ENCODE measurements at regions not wholly inside any gene's neighbourhood (a gene's known extent, or its start where the extent isn't known, plus 50 kb on each side); places are given as distances from the start of the nearest gene placed in this dataset.

DNA sequence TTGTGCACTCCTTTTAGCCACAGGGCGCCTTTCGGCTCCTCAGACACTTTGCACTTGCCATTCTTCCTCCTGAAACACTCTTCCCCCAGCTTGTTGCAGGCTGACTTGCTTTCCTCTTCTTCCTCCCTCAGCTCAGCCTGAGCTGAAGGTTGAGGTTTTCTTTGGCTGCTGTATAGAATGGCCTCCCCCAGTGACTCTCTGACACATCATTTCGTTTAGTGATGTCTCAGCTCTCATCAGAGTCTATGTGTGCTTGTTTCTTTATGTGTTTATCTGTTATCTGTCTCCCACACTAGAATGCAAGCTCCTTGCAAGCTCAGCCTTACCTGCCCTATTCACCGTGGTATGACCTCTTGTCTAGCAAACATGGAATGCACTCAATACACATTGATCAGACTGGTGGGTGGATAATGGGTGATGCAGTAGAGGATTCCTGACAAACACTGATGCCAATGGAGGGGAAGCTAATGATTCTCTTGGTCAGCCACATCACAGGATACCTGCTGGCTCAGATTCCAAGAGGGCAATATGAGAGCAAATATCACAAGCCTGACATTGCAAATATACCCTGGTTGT is 112.9 kb upstream of the STC2 start:
- POLR2A ChIA-PET = no interaction called here
- CTCF ChIA-PET = no interaction called here

DNA sequence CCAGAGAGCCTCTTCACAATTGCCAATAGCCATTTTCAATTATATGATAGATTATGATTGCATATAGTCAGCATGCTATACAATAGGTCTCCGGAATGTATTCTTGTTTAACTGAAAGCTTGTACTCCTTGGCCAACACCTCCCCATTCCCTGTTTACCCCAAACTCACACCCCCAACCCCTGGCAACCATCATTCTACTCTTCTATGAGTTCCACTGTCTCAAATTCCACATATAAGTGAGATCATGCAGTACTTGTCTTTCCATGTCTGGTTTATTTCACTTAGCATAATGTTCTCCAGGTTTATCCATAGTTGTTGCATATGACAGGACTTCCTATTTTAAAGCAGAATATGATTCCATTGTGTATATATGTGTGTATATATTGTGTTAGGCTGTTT is 110.7 kb upstream of the STC2 start:
- CTCF ChIA-PET = no interaction called here

DNA sequence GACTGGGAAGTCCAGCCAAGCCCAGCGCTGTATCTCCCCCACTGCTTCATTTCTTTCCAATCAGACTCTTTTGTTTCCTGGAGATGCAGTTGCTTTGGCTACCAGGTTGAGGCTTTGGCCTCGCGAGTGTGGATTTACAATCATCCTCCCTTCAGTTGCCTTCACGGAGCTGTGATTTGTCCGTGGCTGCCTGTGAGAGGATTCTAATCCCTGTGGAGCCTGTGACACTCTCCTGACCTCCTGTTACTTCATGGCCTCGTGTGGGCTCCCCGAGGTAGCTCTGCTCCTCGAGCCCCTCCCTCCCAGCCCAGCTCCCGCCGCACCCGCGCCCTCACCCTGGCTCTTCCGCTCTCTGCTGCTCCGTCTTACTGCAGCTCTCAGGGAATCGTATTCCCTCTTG is 107.2 kb upstream of the STC2 start:
- ChIA-PET POLR2A (no interaction called here), CTCF (no interaction called here)

More for the DNA sequence above, 110.7 kb upstream of the STC2 start:
- POLR2A ChIA-PET = no interaction called here

DNA sequence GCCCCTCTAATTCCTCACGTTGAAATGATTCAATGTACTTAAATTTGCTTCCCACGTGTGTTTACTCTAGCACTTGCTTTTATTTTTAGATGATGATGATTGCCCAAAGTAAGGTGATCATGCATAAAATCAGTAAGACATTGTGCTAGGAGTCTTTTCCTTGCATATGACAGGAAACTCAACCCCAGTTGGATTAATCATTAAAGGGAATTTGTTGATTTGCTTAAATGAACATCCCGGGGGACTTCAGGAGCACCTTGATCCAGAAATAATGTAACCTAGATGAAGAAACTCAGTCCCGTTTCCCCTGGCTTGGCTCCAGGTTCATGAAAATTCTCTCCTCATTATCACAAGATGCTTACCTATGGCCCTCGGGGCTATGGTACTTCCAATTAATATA is 106.1 kb upstream of the STC2 start:
- CTCF ChIA-PET = no interaction called here
- POLR2A ChIA-PET = no interaction called here

DNA sequence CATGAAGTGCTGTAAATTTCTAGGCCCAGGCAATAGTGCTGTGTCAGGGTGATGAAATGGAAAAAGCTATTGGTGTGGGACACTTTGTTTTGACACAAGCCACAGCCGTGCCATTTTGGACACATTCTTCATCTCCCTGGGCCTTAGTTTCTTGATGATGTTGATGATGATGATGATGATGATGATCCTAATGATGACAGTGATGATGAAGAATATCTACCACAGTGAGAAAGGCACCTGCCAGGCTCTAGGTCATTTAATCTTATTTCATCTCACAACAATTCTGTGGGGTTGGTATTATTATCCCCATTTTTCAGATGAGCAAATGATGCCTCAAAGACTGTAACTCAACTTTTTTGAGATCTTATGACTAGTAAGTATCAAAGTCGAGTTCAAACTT is 102.2 kb upstream of the STC2 start:
- CTCF ChIA-PET = no interaction called here
- POLR2A ChIA-PET = no interaction called here

DNA sequence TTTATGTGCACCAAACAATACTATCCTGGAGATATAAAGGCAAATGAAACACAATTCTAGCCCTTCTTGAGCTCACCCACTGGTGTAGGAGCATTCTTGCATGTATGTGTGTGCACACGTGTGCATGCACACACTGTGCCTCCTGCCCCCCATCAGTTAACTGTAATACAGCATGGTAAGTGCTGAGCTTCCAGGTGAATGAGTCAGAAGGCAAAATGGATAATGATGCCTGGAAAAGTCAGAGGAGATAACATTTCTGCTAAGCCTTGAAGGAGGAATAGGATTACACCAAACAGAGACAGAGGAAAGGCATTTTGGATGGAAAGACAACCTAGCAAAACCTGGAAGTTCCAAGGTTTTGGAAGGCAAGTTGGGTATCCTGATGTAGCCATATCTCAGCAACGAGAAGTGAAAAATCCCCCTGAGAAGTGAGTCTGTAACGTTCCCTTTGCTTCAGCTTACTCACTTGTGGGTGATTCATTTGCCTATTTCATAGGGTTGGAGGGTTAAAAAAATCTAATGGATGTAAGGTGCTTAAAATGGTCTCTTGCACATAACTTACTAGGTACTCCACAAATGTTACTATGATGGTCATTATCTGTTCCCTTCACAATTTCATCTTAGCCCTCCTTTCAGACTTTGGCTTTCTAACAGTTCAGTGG is 101.4 kb upstream of the STC2 start:
- CTCF ChIA-PET = no interaction called here
- POLR2A ChIA-PET = no interaction called here

DNA sequence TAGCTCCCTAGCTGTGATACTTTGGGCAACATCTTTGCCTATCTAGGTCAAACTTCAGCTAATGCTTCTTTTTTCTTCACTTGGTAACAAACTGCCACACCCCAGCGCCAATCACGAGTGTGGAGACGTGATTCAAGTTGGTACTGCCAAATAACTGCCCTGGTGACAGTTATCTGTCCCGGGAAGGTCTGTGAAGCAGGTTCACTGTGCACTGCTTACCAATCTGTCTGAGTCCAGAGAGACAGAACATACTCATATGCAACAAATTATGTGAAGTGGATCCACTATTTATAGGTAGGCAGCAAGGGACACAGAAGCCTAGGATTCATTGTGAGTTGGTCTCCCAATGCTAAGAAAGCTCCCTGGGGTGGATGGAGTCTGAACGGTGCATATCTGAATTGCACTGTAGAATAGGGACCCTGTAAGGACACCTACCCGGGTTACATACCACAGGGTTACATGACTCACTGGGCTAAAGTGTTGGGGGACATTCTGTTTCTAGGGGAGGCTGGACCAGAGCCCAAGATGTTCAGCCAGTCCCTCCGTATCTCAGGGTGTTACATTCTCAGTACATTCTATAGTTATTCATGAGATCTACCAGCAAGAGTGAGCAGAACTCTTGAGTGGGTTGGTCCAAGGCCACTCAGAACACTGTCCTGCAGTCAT is 95.4 kb upstream of the STC2 start:
- POLR2A ChIA-PET = no interaction called here
- CTCF ChIA-PET = no interaction called here

DNA sequence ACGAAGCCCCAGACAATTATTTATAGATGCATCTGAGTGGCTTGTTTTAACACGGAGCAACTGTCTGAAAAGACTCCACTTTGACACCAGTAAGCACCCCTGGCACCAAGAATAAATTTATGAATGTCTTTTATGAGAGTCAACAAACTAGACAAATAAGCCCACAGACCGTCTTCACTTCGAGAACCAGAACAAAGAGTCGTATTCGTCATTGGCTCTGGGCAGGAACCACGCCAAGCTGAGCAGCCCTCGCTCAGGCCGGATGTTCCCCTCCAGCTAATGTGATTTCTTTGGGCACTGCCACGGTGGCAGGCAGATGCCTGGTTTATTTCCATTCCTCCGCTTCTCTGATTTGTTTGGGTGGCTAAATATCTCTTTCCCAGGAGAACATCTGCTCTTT is 91.9 kb upstream of the STC2 start:
- POLR2A ChIA-PET = no interaction called here
- CTCF ChIA-PET = no interaction called here

DNA sequence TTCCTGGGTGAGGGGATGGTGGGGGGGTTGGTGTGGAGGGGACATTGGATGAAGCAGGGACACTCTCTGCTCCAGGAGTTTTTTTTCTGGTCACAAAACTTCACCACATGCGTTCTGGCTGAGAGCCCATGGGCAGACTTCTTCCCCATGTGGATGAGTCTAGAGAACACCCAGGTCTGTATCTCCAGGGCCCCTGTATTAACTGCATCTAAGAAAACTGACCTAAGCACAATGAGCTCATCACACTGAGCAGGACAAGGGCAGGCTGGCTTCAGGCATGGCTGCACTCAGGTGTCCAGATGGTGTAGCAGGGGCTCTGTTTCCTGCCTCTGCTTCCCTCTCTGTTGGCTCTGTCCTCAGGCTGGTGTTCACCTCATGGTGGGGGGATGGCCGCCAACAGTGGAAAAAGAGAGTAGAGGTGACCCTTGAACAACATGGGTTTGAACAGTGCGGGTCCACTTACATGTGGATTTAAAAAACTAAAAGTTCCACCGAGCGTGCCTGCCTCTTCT is 85.3 kb upstream of the STC2 start:
- CTCF ChIA-PET = no interaction called here
- POLR2A ChIA-PET = interaction anchor here (0.6 kb wide), 1 partner anchor 1045 kb away, joined by 3 read pairs; no protein-coding TSS in a partner anchor

DNA sequence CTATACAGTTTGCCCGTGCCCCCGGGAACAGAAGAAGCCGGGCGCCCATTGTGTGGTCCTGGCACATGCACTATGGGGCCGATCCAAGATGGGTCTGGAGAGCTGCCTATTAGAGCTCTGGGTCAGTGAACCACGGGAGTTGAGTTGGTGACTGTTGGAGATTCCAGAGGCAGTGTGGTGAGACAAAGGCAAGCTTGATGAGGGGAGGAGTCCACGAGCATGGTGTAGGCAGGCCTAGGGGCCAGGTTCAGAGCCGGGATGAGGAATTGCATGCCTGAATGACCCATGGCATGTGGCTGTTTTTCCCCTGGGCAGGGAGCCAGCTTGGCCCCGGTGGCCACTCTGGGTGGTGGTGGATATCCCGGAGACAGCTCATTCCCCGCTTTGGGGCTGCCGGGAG is 84.4 kb upstream of the STC2 start:
- ChIA-PET POLR2A (no interaction called here), CTCF (interaction anchor here (0.5 kb wide), 1 partner anchor 739 kb away, joined by 3 read pairs; no protein-coding TSS in a partner anchor)

DNA sequence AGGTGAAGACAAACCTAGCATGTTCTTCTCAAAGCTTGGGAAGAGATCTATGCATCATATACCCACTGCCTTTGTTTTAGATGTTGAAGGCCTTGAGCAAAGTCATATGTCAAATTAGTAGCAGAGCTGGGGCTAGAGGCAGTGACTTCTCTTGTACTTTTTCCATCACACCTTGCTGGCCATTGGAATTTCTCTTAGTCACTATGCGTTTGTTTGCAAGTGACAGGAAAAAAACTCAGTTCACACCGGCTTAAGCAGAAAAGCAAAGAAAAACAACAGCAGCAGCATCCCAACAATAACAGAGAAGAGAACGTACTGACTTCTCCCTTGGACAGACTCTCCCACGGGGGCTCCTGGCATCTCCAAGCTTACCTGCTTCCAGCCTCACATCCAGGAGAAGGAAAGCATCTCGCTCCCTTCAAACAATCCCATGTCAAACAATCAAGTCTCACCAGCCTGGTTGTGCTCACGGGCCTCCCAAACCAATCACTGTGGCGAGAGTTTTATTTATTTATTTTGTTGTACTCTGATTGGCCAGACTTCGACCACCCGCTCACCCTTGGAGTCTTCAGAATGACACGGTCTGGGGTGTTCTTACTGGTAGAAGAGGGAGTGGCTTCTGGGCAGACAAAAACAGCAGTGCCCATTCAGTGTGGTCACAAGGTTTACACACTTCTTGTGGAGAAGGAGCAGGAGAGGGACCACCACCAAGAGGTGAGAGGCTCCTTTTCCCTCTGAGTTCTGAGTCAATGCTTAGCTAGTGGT is 83.8 kb upstream of the STC2 start:
- ChIA-PET POLR2A (no interaction called here), CTCF (no interaction called here)

DNA sequence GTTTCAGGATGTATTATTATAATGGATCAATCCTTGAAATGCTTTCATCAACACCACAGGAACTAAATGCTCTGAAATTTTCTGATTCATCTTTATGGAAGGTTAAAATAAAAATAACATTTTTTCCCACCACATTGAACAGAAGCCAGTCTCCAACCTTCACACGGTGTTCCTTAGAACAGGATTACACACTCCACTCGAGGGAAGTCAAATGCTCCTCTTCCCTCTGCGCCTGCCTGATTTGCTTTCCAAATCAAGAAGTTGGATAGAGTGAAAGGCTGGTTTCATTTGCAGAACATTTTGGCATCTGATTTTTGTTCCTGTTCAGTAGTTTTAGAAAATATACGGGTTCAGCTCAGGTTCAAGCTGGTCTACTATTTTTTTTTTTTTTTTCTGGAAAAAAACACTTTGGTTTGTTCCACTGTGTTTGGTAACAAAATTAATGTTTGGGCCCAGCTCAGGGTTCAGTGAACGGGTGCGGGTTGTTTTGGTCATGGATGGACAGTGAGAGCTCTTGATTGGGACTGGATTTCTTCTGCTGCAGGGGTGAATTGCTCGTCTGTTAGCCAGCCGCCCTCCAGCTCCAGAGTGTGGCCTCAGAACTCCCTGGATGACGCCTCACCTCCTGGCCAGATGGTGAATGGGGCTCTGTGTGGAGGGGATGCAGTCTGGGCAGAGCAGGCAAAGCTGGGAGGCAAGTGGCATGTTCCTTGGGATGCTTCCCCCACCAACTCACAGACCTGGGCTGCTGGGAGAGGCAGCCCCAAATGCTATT is 82.4 kb upstream of the STC2 start:
- ChIA-PET POLR2A (no interaction called here), CTCF (interaction anchor here (0.6 kb wide), 1 partner anchor 11 kb away, joined by 3 read pairs; no protein-coding TSS in a partner anchor)

DNA sequence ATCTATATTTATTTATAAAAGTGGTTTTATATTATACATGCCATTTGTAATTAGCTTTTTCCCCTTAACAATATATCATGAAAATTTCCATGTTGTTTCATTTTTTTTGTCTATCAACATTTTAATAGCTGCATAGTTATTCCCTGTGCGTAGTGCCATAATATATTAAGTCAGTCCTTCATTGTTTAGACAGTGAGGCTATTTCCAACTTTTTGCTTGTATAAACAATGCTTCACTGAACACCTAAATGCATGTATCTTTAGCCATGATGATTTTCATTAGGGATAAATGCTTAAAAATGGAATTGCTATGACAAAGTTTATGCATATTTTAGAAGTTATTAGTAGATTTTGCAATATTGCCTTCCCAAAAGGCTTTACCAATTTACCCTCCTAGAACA is 80.7 kb upstream of the STC2 start:
- ChIA-PET POLR2A (no interaction called here), CTCF (no interaction called here)

DNA sequence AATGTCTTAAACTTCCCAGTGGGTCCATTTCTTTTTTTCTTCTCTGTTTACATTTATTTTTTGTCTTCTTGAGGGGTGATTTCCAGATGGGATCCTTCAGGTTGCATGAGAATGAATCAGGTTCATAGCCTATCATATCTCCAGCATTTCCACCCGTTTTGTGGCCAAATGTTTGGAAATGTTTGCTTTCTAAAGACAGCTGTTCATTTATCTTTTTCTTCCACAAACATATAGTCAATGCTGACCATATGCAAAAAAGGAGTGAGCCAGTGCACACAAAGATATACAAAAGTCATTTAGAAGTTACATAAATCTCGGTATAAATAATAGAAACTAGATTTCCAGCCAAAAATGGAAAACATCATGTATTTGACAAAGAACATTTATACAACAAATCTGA is 71.6 kb upstream of the STC2 start:
- ChIA-PET POLR2A (no interaction called here), CTCF (interaction anchor here (0.7 kb wide), 1 partner anchor 11 kb away, joined by 3 read pairs; no protein-coding TSS in a partner anchor)

DNA sequence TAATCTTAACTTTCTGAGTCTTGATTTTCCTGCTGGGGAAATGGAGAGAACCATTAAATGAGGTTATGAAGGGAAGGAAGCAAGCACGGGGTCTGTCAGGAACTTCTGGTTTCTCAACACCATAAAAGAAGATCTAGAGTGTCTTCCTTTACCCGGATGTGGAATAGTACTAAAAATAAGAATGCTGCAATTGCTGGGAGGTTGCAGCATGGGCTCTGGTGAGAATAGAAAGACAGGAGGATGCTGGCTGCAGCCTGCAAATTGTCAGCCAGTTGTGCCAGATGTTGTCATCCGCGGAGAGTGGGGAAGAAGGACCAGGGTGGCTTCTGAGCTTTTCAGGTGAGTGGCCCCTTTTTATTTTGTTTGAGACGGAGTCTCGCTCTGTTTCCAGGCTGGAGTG is 69.3 kb upstream of the STC2 start:
- CTCF ChIA-PET = no interaction called here

DNA sequence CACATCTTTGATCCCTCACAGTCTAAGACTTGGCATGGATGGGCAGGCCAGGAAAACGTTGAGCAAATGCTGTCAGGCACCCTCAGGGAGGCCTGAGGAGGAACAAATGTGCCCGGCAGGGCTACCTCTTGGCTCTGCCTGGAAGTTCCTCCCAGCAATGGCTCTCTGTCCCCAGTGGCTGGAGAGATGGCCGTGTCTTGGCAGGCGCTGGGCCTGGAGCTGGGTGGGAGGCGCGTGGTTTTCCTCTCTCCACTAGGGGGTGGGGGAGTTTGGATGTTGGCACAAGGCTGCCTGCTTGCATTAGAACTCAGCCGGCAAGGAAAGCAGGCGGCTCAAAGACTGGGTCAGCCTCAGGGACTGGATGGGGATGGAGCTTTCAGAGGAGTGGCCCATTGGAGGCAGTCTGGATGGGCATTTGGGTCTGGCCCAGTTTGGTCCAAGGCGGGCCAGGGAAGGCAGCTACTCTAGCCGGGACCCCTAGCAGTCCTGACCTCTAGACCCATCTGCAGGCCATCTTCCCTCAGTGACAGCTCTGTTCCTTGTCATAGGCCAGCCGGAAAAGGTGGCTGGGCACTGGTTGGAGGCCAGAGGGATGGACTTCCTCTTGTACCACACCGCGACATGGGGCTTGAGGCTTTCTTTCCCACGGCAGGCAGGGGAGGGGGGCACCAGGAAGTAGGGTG is 68.2 kb upstream of the STC2 start:
- CTCF ChIA-PET = interaction anchor here (0.7 kb wide), 1 partner anchor 11 kb away, joined by 3 read pairs; no protein-coding TSS in a partner anchor

More for the DNA sequence above, 69.3 kb upstream of the STC2 start:
- POLR2A ChIA-PET = no interaction called here

DNA sequence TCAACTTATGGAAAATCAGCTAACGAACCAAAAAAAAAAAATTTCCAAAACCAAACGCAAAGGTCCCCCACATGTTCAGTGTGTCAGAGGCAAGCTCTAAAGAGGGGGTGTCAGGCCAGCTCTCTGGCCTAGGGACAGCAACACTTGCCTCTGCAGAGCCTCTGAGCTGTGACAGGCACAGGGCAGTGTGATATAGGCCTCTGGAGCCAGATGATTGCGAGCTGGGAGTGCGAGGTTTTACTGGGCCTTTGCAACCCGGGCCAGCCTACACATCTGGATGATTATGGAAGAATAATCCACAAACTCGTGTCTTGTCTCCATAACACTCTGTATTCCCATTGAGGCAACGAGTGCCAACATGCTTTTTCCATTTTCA is 67.7 kb upstream of the STC2 start:
- POLR2A ChIA-PET = no interaction called here
- CTCF ChIA-PET = interaction anchor here (0.7 kb wide), 1 partner anchor 11 kb away, joined by 3 read pairs; no protein-coding TSS in a partner anchor

More for the DNA sequence above, 68.2 kb upstream of the STC2 start:
- POLR2A ChIA-PET = no interaction called here

DNA sequence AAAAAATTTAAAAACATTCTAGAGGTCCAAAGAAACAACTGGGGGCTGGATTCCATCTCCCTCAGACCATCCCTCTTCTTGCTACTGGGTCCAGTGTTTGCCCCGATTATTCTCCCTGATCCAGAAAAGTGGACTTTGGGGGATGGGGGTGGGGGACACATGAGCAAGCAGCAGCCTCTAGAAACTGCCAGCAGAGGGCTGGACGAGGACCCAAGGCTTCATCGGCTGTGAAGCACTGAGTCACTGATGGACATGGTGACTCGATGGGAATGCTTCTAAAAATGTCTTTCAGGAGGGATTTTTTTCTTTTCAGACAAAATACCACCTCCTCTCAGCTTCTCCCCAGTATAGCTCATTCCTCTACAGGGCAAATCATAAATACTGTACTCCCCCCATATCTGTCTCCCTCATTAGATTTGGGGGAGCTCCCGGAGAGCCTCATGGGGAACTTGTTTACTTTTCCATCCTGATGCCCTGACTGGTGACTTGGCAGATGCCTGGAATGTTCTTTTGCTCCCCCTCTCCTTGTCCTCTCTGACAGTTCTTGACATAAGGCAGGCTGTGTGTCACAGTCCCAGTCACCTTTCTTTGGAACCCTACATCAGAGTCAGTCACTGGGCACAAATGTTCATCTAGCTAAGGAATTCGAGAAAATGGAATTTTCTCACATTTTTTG is 67.2 kb upstream of the STC2 start:
- CTCF ChIA-PET = interaction anchor here (0.7 kb wide), 1 partner anchor 10 kb away, joined by 3 read pairs; no protein-coding TSS in a partner anchor
- POLR2A ChIA-PET = no interaction called here

DNA sequence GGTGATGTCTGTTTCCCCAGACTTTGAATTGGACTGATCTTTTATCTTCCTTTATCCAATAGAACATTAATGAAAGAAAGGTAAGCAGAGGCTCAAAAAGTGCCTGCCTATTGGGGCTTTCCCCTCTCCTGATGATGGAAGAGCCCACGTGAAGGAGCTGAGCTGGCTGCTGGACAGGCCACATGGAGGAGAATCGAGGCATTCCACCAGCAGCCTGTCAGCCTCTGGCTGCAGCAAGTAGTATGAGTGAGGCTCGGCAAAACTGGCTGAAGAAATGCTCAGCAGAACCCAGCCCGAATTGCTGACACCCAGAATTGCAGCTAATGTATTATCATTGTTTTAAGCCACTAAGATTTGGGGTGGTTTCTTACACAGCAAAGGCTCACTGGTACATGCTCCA is 66.5 kb upstream of the STC2 start:
- ChIA-PET POLR2A (no interaction called here), CTCF (no interaction called here)
